ENCODE measurements at regions not wholly inside any gene's neighbourhood (a gene's known extent, or its start where the extent isn't known, plus 50 kb on each side); places are given as distances from the start of the nearest gene placed in this dataset.

GRCh38 chr12:106001837-106002218 lies 136.9 kb downstream of the NUAK1 start:
- no peak for DNase-seq
- intact Hi-C loops (cut with DNase I): no loop called here
- Histone ChIP-seq H3K4me1 (ENCODE audit: insufficient read depth) (no peaks in the 10 kb centered on the region), H3K36me3 (no peaks in the 10 kb centered on the region), H3K9me3 (no peaks in the 10 kb centered on the region), H3K27me3 (no peaks in the 10 kb centered on the region), H3K27ac (no peak overlapping the region), H3K4me3 (no peak overlapping the region)
- TF ChIP-seq EP300 (IDR thresholded peaks at IDR 0.05) (no peak), CTCF (IDR thresholded peaks at IDR 0.05) (no peak), POLR2A (IDR thresholded peaks at IDR 0.05) (no peak)
- WGBS, 3 donors: 89 to 91% (median 90%) methylated on average over 3 of the region's 3 CpGs

GRCh38 chr12:106003297-106003696 lies 135.5 kb downstream of the NUAK1 start:
- TF ChIP-seq POLR2A (IDR thresholded peaks at IDR 0.05) (no peak), EP300 (IDR thresholded peaks at IDR 0.05) (no peak), CTCF (IDR thresholded peaks at IDR 0.05) (no peak)
- H3K9me3 ChIP-seq: no peaks in the 10 kb centered on the region
- intact Hi-C loops (cut with DNase I): no loop called here
- DNase-seq: no peak
- H3K4me1 ChIP-seq (ENCODE audit: insufficient read depth): no peaks in the 10 kb centered on the region
- H3K4me3 ChIP-seq: no peak overlapping the region
- no peaks in the 10 kb centered on the region for H3K27me3 ChIP-seq
- H3K36me3 ChIP-seq: no peaks in the 10 kb centered on the region
- WGBS, 3 donors: 86 to 90% (median 88%) methylated on average over 3 of the region's 3 CpGs
- H3K27ac ChIP-seq: no peak overlapping the region

GRCh38 chr12:106004289-106004688 lies 134.5 kb downstream of the NUAK1 start:
- no peak overlapping the region for H3K27ac ChIP-seq
- intact Hi-C loops (cut with DNase I): no loop called here
- no peaks in the 10 kb centered on the region for H3K9me3 ChIP-seq
- TF ChIP-seq CTCF (IDR thresholded peaks at IDR 0.05): no peak
- no peak for TF ChIP-seq EP300 (IDR thresholded peaks at IDR 0.05)
- no peak for TF ChIP-seq POLR2A (IDR thresholded peaks at IDR 0.05)
- no peak for DNase-seq
- no peaks in the 10 kb centered on the region for H3K27me3 ChIP-seq
- H3K4me1 ChIP-seq (ENCODE audit: insufficient read depth): no peaks in the 10 kb centered on the region
- no peak overlapping the region for H3K4me3 ChIP-seq
- no peaks in the 10 kb centered on the region for H3K36me3 ChIP-seq

- H3K27me3 ChIP-seq: no peaks in the 10 kb centered on the region
- WGBS, 3 donors: 81 to 94% (median 88%) methylated on average over 4 of the region's 4 CpGs
- H3K4me3 ChIP-seq: no peak overlapping the region
- no peaks in the 10 kb centered on the region for H3K36me3 ChIP-seq
- no peaks in the 10 kb centered on the region for H3K9me3 ChIP-seq
- no peaks in the 10 kb centered on the region for H3K4me1 ChIP-seq (ENCODE audit: insufficient read depth)
- H3K27ac ChIP-seq: no peak overlapping the region
- intact Hi-C loops (cut with DNase I): no loop called here
- TF ChIP-seq EP300 (IDR thresholded peaks at IDR 0.05): no peak
- no peak for TF ChIP-seq CTCF (IDR thresholded peaks at IDR 0.05)
- TF ChIP-seq POLR2A (IDR thresholded peaks at IDR 0.05): no peak
- no peak for DNase-seq
Measured at GRCh38 chr12:106006382-106006781, 132.4 kb downstream of the NUAK1 start.

- 84 to 88% (median 85%) methylated on average over 2 of the region's 2 CpGs for WGBS, 3 donors
- intact Hi-C loops (cut with DNase I): no loop called here
- H3K9me3 ChIP-seq: no peaks in the 10 kb centered on the region
Measured at GRCh38 chr12:106006940-106007339, 131.8 kb downstream of the NUAK1 start.

More at GRCh38 chr12:106006940-106007339, 131.8 kb downstream of the NUAK1 start:
- H3K4me3 ChIP-seq: no peak overlapping the region
- H3K4me1 ChIP-seq (ENCODE audit: insufficient read depth): no peaks in the 10 kb centered on the region
- no peaks in the 10 kb centered on the region for H3K36me3 ChIP-seq
- H3K27ac ChIP-seq: no peak overlapping the region
- DNase-seq: no peak
- H3K27me3 ChIP-seq: no peaks in the 10 kb centered on the region
- TF ChIP-seq CTCF (IDR thresholded peaks at IDR 0.05) (no peak), POLR2A (IDR thresholded peaks at IDR 0.05) (no peak), EP300 (IDR thresholded peaks at IDR 0.05) (no peak)

Measured in ovary (tissue), 7 donors.